Bronchial epithelial cell (primary cell): ENCODE measurements at regions not wholly inside any gene's neighbourhood (a gene's known extent, or its start where the extent isn't known, plus 50 kb on each side); places are given as distances from the start of the nearest gene placed in this dataset.

Source experiments
- DNase-seq: peaks from one replicate; pipeline ENCODE4 v3.0.0-alpha.2; 2010; ENCODE audit warnings: low read depth
- FAIRE-seq: peaks from 2 replicates; lab custom pipeline; 2011; peaks lifted over from hg19 to GRCh38; lab: Jason Lieb, UNC
- H3K27me3 ChIP-seq: 2 replicates; pipeline ENCODE4 v1.5.1; 2011; ENCODE audit warnings: low read length; ENCODE audit not compliant: control insufficient read depth, insufficient read depth
- H3K36me3 ChIP-seq: 2 replicates; pipeline ENCODE4 v1.5.1; 2011; ENCODE audit warnings: low read length; ENCODE audit not compliant: control insufficient read depth, insufficient read depth
- H3K4me3 ChIP-seq: 2 replicates; pipeline ENCODE4 v1.5.1; 2011; ENCODE audit warnings: mild to moderate bottlenecking, low read depth, low read length, control low read depth
- CTCF ChIP-seq: IDR thresholded peaks from 2 replicates; pipeline ENCODE4 v1.5.1; 2011; ENCODE audit warnings: mild to moderate bottlenecking, moderate library complexity, low read length, control low read depth, inconsistent platforms; ENCODE audit not compliant: insufficient read depth, severe bottlenecking

GRCh38 chr9:88046542-88046941 lies 72.2 kb upstream of the CDK20 start:
- DNase-seq (no peak), FAIRE-seq (no peak)
- no peaks in the 10 kb centered on the region for H3K36me3 ChIP-seq

GRCh38 chr9:88045686-88046085 lies 71.4 kb upstream of the CDK20 start:
- DNase-seq (no peak), FAIRE-seq (no peak)
- Histone ChIP-seq H3K27me3 (no peaks in the 10 kb centered on the region), H3K36me3 (no peaks in the 10 kb centered on the region), H3K4me3 (no peak overlapping the region)
- TF ChIP-seq CTCF = no peak

More at GRCh38 chr9:88046542-88046941, 72.2 kb upstream of the CDK20 start:
- H3K27me3 ChIP-seq = no peaks in the 10 kb centered on the region
- no peak overlapping the region for H3K4me3 ChIP-seq
- TF ChIP-seq CTCF = no peak

GRCh38 chr9:88044200-88044599 lies 69.9 kb upstream of the CDK20 start:
- no peak for TF ChIP-seq CTCF
- FAIRE-seq (no peak), DNase-seq (no peak)
- Histone ChIP-seq H3K4me3 (no peak overlapping the region), H3K36me3 (no peaks in the 10 kb centered on the region), H3K27me3 (no peaks in the 10 kb centered on the region)

GRCh38 chr9:88043647-88044046 lies 69.3 kb upstream of the CDK20 start:
- no peak for TF ChIP-seq CTCF
- no peak overlapping the region for H3K4me3 ChIP-seq
- H3K27me3 ChIP-seq = no peaks in the 10 kb centered on the region
- no peaks in the 10 kb centered on the region for H3K36me3 ChIP-seq
- FAIRE-seq = no peak
- no peak for DNase-seq

GRCh38 chr9:88041447-88041846 lies 67.1 kb upstream of the CDK20 start:
- no peak for DNase-seq
- no peak for TF ChIP-seq CTCF
- no peaks in the 10 kb centered on the region for H3K36me3 ChIP-seq
- H3K4me3 ChIP-seq = no peak overlapping the region
- FAIRE-seq = no peak
- no peaks in the 10 kb centered on the region for H3K27me3 ChIP-seq

- TF ChIP-seq CTCF = no peak
- no peak overlapping the region for H3K4me3 ChIP-seq
- no peak for DNase-seq
- H3K27me3 ChIP-seq = no peaks in the 10 kb centered on the region
- no peak for FAIRE-seq
- no peaks in the 10 kb centered on the region for H3K36me3 ChIP-seq
These were observed 63.0 kb upstream of the CDK20 start for GRCh38 chr9:88037285-88037845.
